Mesothelial cell of epicardium (in vitro differentiated cells): ENCODE measurements at regions not wholly inside any gene's neighbourhood (a gene's known extent, or its start where the extent isn't known, plus 50 kb on each side); places are given as distances from the start of the nearest gene placed in this dataset.

ENCODE experiments used
- DNase-seq, 2 experiments: peaks; one replicate each; pipeline ENCODE4 v3.0.0; 2021; ENCODE audit warnings: low spot score in 2 of 2; ENCODE audit not compliant: unreplicated experiment in 2 of 2
- H3K27ac Mint-ChIP-seq: 2 replicates; pipeline ENCODE4 v1.8.0; 2021; ENCODE audit warnings: mixed read lengths
- H3K27me3 Mint-ChIP-seq: 2 replicates; pipeline ENCODE4 v1.8.0; 2021; ENCODE audit warnings: low read depth, mixed read lengths
- H3K36me3 Mint-ChIP-seq: 2 replicates; pipeline ENCODE4 v1.8.0; 2021; ENCODE audit warnings: mixed read lengths
- H3K4me1 Mint-ChIP-seq: 2 replicates; pipeline ENCODE4 v1.8.0; 2021; ENCODE audit warnings: mixed read lengths
- H3K4me3 Mint-ChIP-seq: 2 replicates; pipeline ENCODE4 v1.8.0; 2021; ENCODE audit warnings: mild to moderate bottlenecking, moderate library complexity, mixed read lengths
- H3K9me3 Mint-ChIP-seq: 2 replicates; pipeline ENCODE4 v1.8.0; 2021; ENCODE audit warnings: mixed read lengths
- CTCF ChIP-seq: fragments of 200-600 bp; sonication (generic); IDR thresholded peaks from one replicate; pipeline ENCODE4 v1.5.0; 2021; ENCODE audit warnings: antibody characterized with exemption; ENCODE audit not compliant: unreplicated experiment

GRCh38 chr12:18971932-18972331 lies 157.6 kb upstream of the PLEKHA5 start:
- Mint-ChIP-seq H3K4me1 (peaks cover 6% of the 10 kb centered on the region), H3K9me3 (peaks cover 10% of the 10 kb centered on the region), H3K27me3 (no peaks in the 10 kb centered on the region), H3K4me3 (no peak overlapping the region), H3K36me3 (no peaks in the 10 kb centered on the region), H3K27ac (no peak overlapping the region)
- no peak for DNase-seq
- TF ChIP-seq CTCF, result no peak

- Mint-ChIP-seq H3K9me3 (peaks cover 22% of the 10 kb centered on the region), H3K4me3 (no peak overlapping the region), H3K36me3 (peaks cover 2% of the 10 kb centered on the region), H3K27ac (no peak overlapping the region), H3K27me3 (no peaks in the 10 kb centered on the region), H3K4me1 (peaks cover 8% of the 10 kb centered on the region)
- DNase-seq, result no peak
- TF ChIP-seq CTCF, result no peak
These were observed 153.6 kb upstream of the PLEKHA5 start for GRCh38 chr12:18975933-18976332.

GRCh38 chr12:18979401-18980126 lies 150.0 kb upstream of the PLEKHA5 start:
- no peak overlapping the region for H3K27ac Mint-ChIP-seq
- H3K9me3 Mint-ChIP-seq, result peaks cover 32% of the 10 kb centered on the region
- peaks cover 2% of the 10 kb centered on the region for H3K36me3 Mint-ChIP-seq
- H3K4me3 Mint-ChIP-seq, result no peak overlapping the region
- no peaks in the 10 kb centered on the region for H3K27me3 Mint-ChIP-seq
- H3K4me1 Mint-ChIP-seq, result peaks cover 3% of the 10 kb centered on the region
- no peak for TF ChIP-seq CTCF
- DNase-seq, result no peak

- Mint-ChIP-seq H3K4me1 (peaks cover 3% of the 10 kb centered on the region), H3K27me3 (no peaks in the 10 kb centered on the region), H3K27ac (no peak overlapping the region), H3K4me3 (no peak overlapping the region), H3K9me3 (peaks cover 24% of the 10 kb centered on the region), H3K36me3 (peaks cover 2% of the 10 kb centered on the region)
- DNase-seq, result no peak
- TF ChIP-seq CTCF, result no peak
These were observed 147.8 kb upstream of the PLEKHA5 start for GRCh38 chr12:18981732-18982131.

GRCh38 chr12:18982226-18982949 lies 147.1 kb upstream of the PLEKHA5 start:
- DNase-seq, result no peak
- Mint-ChIP-seq H3K36me3 (peaks cover 2% of the 10 kb centered on the region), H3K27me3 (no peaks in the 10 kb centered on the region), H3K4me3 (no peak overlapping the region), H3K9me3 (peaks cover 18% of the 10 kb centered on the region), H3K4me1 (peaks cover 3% of the 10 kb centered on the region), H3K27ac (no peak overlapping the region)
- no peak for TF ChIP-seq CTCF
